Caco-2 (cell line): ENCODE measurements at regions not wholly inside any gene's neighbourhood (a gene's known extent, or its start where the extent isn't known, plus 50 kb on each side); places are given as distances from the start of the nearest gene placed in this dataset.

Source experiments
- BruUV-seq: library from RNA; stranded (reverse); fragments of 400-500 nt; replicated peaks from 2 replicates; lab custom pipeline; 2021; lab: Mats Ljungman, UMichigan
- CTCF ChIA-PET: fragments of 300-600 bp; sonication (Branson Sonifier 250); formaldehyde crosslinking; loops from one replicate; lab custom pipeline; 2022; ENCODE audit warnings: antibody characterized with exemption; lab: Charles Lee
- POLR2A ChIA-PET: fragments of 300-600 bp; sonication (Branson Sonifier 250); formaldehyde crosslinking; loops from one replicate; lab custom pipeline; 2022; ENCODE audit warnings: antibody characterized with exemption; lab: Charles Lee
- DNase-seq, 2 experiments: peaks; one replicate each; pipeline versions ENCODE4 v3.0.0 to v3.0.0-alpha.2; 2020 to 2022
- H3K27me3 ChIP-seq: replicated peaks from 2 replicates; pipeline ENCODE4 v1.6.0; 2011; ENCODE audit warnings: low read length; ENCODE audit not compliant: control insufficient read depth, insufficient read depth
- H3K36me3 ChIP-seq: 2 replicates; pipeline ENCODE4 v1.5.1; 2011; ENCODE audit warnings: low read length; ENCODE audit not compliant: control insufficient read depth, insufficient read depth
- H3K4me1 ChIP-seq: fragments of 250-450 bp; sonication (Bioruptor Pico); 2 replicates; pipeline ENCODE4 v1.5.1; 2020; ENCODE audit warnings: mild to moderate bottlenecking
- H3K4me3 ChIP-seq: 2 replicates; pipeline ENCODE4 v1.5.1; 2011; ENCODE audit warnings: low read depth, mild to moderate bottlenecking, control low read depth, low read length
- H3K9me3 ChIP-seq: fragments of 250-450 bp; sonication (Bioruptor Pico); 2 replicates; pipeline ENCODE4 v1.5.1; 2020; ENCODE audit warnings: mild to moderate bottlenecking, moderate library complexity
- H3K27ac Mint-ChIP-seq: one replicate; pipeline ENCODE4 v1.8.0; 2022; ENCODE audit warnings: mixed read lengths; ENCODE audit not compliant: unreplicated experiment
- H3K27me3 Mint-ChIP-seq: one replicate; pipeline ENCODE4 v1.8.0; 2022; ENCODE audit warnings: mixed read lengths; ENCODE audit not compliant: insufficient read depth, unreplicated experiment
- H3K36me3 Mint-ChIP-seq: one replicate; pipeline ENCODE4 v1.8.0; 2022; ENCODE audit warnings: mild to moderate bottlenecking, mixed read lengths; ENCODE audit not compliant: insufficient read depth, unreplicated experiment
- H3K4me1 Mint-ChIP-seq: one replicate; pipeline ENCODE4 v1.8.0; 2022; ENCODE audit warnings: low read depth, mixed read lengths; ENCODE audit not compliant: unreplicated experiment
- H3K4me3 Mint-ChIP-seq: one replicate; pipeline ENCODE4 v1.8.0; 2022; ENCODE audit warnings: mild to moderate bottlenecking, moderate library complexity, mixed read lengths; ENCODE audit not compliant: unreplicated experiment
- H3K9me3 Mint-ChIP-seq: one replicate; pipeline ENCODE4 v1.8.0; 2022; ENCODE audit warnings: mixed read lengths; ENCODE audit not compliant: unreplicated experiment
- CTCF ChIP-seq, 2 experiments: fragments of 200-600 bp in 1 of 2; IDR thresholded peaks; 1 replicate in 1 of 2; 2 replicates in 1 of 2; pipeline versions ENCODE4 v1.5.1 to v1.8.0; 2011 to 2022; ENCODE audit warnings: antibody characterized with exemption in 1 of 2, control low read depth in 1 of 2, inconsistent platforms in 1 of 2, low read depth in 1 of 2, low read length in 1 of 2, mild to moderate bottlenecking in 1 of 2, moderate library complexity in 1 of 2; ENCODE audit not compliant: insufficient read depth in 1 of 2, severe bottlenecking in 1 of 2, unreplicated experiment in 1 of 2
- intact Hi-C: fragments of 100-400 bp; cut with micrococcal nuclease; formaldehyde crosslinking; loops from one replicate; pipeline ENCODE4 v1.10.0; 2022; ENCODE audit not compliant: unreplicated experiment

DNA sequence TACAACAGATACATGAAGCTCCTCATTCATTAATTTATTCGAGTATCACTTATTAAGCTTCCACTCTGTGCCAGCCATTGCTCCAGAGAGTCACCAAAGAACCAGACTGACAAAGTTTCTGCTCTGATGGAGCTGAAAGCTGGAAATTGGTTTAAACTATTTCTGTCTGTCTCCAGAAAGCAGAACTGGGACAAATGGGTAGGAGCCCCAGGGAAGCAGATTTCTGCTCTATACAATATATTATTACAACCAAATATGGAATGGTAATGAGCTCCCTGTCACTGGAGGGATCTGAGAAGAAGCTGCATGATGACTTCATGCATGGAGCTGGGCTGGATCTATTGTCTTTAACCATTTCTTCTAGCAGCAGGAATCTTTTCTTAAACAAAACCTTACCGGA lies 165.4 kb upstream of the ADO start:
- H3K9me3 Mint-ChIP-seq, result no peaks in the 10 kb centered on the region
- Histone ChIP-seq H3K9me3 (no peaks in the 10 kb centered on the region), H3K4me1 (no peaks in the 10 kb centered on the region), H3K36me3 (no peaks in the 10 kb centered on the region), H3K27me3 (no peaks in the 10 kb centered on the region; the same call in 1 of the 2 replicates), H3K4me3 (no peak overlapping the region)
- no peak overlapping the region for H3K4me3 Mint-ChIP-seq
- POLR2A ChIA-PET, result no interaction called here
- intact Hi-C loops, result no loop called here
- no peak for DNase-seq
- no peaks in the 10 kb centered on the region for H3K36me3 Mint-ChIP-seq
- H3K4me1 Mint-ChIP-seq, result no peaks in the 10 kb centered on the region
- H3K27me3 Mint-ChIP-seq, result peaks cover 4% of the 10 kb centered on the region
- no peak for TF ChIP-seq CTCF (IDR thresholded peaks at IDR 0.05; ENCODE audit: insufficient read depth in 1 of 2, low read depth in 1 of 2, low read length in 1 of 2, severe bottlenecking in 1 of 2, unreplicated experiment in 1 of 2)
- BruUV-seq, result no TSS peak
- CTCF ChIA-PET, result no interaction called here
- H3K27ac Mint-ChIP-seq, result no peak overlapping the region

DNA sequence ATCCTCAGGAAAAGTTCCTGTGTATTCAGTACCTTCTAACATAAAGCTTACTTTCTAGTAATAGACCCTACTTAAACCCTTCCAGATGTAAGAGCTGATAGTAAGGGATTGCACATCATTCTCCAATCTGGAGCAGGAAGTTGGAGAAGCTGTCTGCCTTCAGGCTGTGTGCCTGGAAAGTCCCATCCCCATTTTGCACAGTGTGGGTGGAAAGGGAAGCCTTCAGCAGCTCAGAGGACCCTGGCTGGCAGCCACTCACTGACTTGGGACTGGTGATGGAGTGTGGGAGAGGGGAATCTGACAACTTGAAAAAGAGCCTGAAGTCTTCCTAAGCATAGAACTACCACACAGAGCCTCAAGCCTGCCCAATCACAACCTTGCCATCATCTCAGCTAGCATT lies 164.1 kb upstream of the ADO start:
- DNase-seq, result no peak
- no peak overlapping the region for H3K4me3 ChIP-seq
- intact Hi-C loops, result no loop called here
- no peak overlapping the region for H3K27ac Mint-ChIP-seq
- POLR2A ChIA-PET, result no interaction called here
- CTCF ChIA-PET, result no interaction called here
- no TSS peak for BruUV-seq
- no peaks in the 10 kb centered on the region for H3K4me1 ChIP-seq
- H3K9me3 Mint-ChIP-seq, result no peaks in the 10 kb centered on the region
- no peaks in the 10 kb centered on the region for H3K36me3 Mint-ChIP-seq
- H3K9me3 ChIP-seq, result no peaks in the 10 kb centered on the region
- no peaks in the 10 kb centered on the region for H3K4me1 Mint-ChIP-seq
- H3K27me3 ChIP-seq, result no peaks in the 10 kb centered on the region; the same call in 1 of the 2 replicates
- no peaks in the 10 kb centered on the region for H3K36me3 ChIP-seq
- H3K4me3 Mint-ChIP-seq, result no peak overlapping the region
- TF ChIP-seq CTCF (IDR thresholded peaks at IDR 0.05; ENCODE audit: insufficient read depth in 1 of 2, low read depth in 1 of 2, low read length in 1 of 2, severe bottlenecking in 1 of 2, unreplicated experiment in 1 of 2), result no peak
- H3K27me3 Mint-ChIP-seq, result peaks cover 4% of the 10 kb centered on the region

DNA sequence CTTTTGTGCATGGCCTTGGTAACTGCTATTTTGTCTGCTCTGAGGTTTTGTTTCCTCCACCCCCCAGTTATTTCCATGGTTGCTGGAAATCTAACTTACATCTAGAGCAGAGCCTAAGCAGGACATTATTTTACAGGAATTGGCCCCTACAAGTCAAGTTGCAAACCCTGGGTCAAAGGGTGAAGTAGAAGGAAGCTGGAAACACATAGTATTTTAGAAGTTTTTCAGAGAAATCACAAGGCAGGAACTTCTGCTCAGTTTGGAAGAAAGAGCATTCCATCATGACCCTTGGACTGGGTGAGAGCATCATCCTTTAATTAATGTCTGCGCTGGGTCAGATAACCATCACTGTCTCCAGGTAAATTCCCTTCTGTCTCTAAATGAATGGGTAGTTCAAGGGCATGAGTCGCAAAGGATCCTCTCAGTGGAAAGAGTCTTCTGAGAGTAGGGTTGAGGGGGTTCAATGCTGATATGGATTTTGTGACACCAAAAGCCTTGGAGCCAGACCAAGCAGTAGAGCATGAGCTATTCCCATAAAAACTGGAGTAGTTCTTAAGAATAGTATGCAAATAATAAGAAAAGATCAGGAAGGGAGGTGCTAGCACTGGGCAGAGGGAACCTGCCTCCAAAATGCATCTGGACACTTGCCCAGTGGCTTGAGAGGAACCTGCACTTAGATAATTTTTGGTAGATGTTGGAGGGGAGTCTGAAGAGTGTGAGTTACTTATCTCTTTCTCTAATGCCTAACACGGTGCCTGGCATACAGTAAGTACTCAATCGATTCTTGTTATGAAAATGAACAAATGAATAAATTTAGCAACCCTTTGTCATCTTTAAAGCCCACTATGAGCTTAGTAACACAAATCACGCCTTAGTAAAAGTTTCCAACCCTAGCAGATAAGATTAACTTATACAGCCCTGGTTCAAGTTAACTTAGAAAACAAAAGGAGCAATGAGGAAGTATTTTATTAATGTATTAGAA lies 160.6 kb upstream of the ADO start:
- Histone ChIP-seq H3K4me3 (no peak overlapping the region), H3K36me3 (no peaks in the 10 kb centered on the region), H3K27me3 (no peaks in the 10 kb centered on the region; the same call in 1 of the 2 replicates), H3K9me3 (no peaks in the 10 kb centered on the region), H3K4me1 (no peaks in the 10 kb centered on the region)
- ChIA-PET POLR2A (no interaction called here), CTCF (no interaction called here)
- Mint-ChIP-seq H3K4me1 (no peaks in the 10 kb centered on the region), H3K4me3 (no peak overlapping the region), H3K9me3 (no peaks in the 10 kb centered on the region), H3K27me3 (peaks cover 6% of the 10 kb centered on the region), H3K36me3 (no peaks in the 10 kb centered on the region), H3K27ac (no peak overlapping the region)
- no peak for TF ChIP-seq CTCF (IDR thresholded peaks at IDR 0.05; ENCODE audit: insufficient read depth in 1 of 2, low read depth in 1 of 2, low read length in 1 of 2, severe bottlenecking in 1 of 2, unreplicated experiment in 1 of 2)
- DNase-seq, result no peak
- no TSS peak for BruUV-seq
- intact Hi-C loops, result no loop called here
